Fibroblast of skin of left biceps (primary cell): ENCODE measurements at regions not wholly inside any gene's neighbourhood (a gene's known extent, or its start where the extent isn't known, plus 50 kb on each side); places are given as distances from the start of the nearest gene placed in this dataset.

Experiments
- DNase-seq, 2 experiments: peaks; one replicate each; pipeline ENCODE4 v3.0.0-alpha.2; 2013; ENCODE audit warnings: low read depth in 2 of 2

GRCh38 chr20:60687213-60687612, 564.8 kb upstream of the CDH4 start:
- DNase-seq = no peak

GRCh38 chr20:60690771-60691170, 561.3 kb upstream of the CDH4 start:
- DNase-seq = no peak

- DNase-seq = no peak
Observed at GRCh38 chr20:60691966-60692615, 560.0 kb upstream of the CDH4 start.

- DNase-seq = no peak
Observed at GRCh38 chr20:60693496-60694133, 558.4 kb upstream of the CDH4 start.

- peak; percentile 14 to 17 for DNase-seq
Observed at GRCh38 chr20:60694763-60695162, 557.3 kb upstream of the CDH4 start.

GRCh38 chr20:60695226-60696000, 556.6 kb upstream of the CDH4 start:
- peak; percentile 85 to 87 for DNase-seq

- DNase-seq = no peak
Observed at GRCh38 chr20:60697252-60697651, 554.8 kb upstream of the CDH4 start.

- no peak for DNase-seq
Observed at GRCh38 chr20:60700728-60701127, 551.3 kb upstream of the CDH4 start.

GRCh38 chr20:60704147-60704546, 547.9 kb upstream of the CDH4 start:
- no peak for DNase-seq

GRCh38 chr20:60713396-60713795, 538.7 kb upstream of the CDH4 start:
- no peak for DNase-seq

GRCh38 chr20:60715172-60715571, 536.9 kb upstream of the CDH4 start:
- no peak for DNase-seq

GRCh38 chr20:60718743-60719480, 533.1 kb upstream of the CDH4 start:
- DNase-seq = no peak

GRCh38 chr20:60725311-60725906, 526.7 kb upstream of the CDH4 start:
- DNase-seq = no peak

- DNase-seq = no peak
Observed at GRCh38 chr20:60727425-60727824, 524.6 kb upstream of the CDH4 start.

GRCh38 chr20:60728705-60729104, 523.4 kb upstream of the CDH4 start:
- DNase-seq = no peak

- DNase-seq = no peak
Observed at GRCh38 chr20:60729135-60729900, 522.7 kb upstream of the CDH4 start.

GRCh38 chr20:60732322-60732721, 519.7 kb upstream of the CDH4 start:
- DNase-seq = no peak

- no peak for DNase-seq
Observed at GRCh38 chr20:60748086-60748485, 504.0 kb upstream of the CDH4 start.

- no peak for DNase-seq
Observed at GRCh38 chr20:60749804-60750602, 502.1 kb upstream of the CDH4 start.

GRCh38 chr20:60750909-60751308, 501.2 kb upstream of the CDH4 start:
- DNase-seq = no peak
